ENCODE measurements at regions not wholly inside any gene's neighbourhood (a gene's known extent, or its start where the extent isn't known, plus 50 kb on each side); places are given as distances from the start of the nearest gene placed in this dataset.

- TF ChIP-seq CTCF (IDR thresholded peaks at IDR 0.05): no peak
- Histone ChIP-seq H3K4me1 (replicated peaks) (no peaks in the 10 kb centered on the region), H3K4me3 (no peak overlapping the region), H3K27me3 (replicated peaks; ENCODE audit: insufficient read depth) (no peaks in the 10 kb centered on the region), H3K36me3 (no peaks in the 10 kb centered on the region), H3K9me3 (no peaks in the 10 kb centered on the region), H3K27ac (no peak overlapping the region)
- 97% methylated on average over 2 of the region's 2 CpGs for WGBS
- DNase-seq (ENCODE audit: low spot score): no peak
- intact Hi-C loops (cut with DNase I): no loop called here
Observed at GRCh38 chr6:149254253-149254652, 63.3 kb upstream of the TAB2 start.

DNA sequence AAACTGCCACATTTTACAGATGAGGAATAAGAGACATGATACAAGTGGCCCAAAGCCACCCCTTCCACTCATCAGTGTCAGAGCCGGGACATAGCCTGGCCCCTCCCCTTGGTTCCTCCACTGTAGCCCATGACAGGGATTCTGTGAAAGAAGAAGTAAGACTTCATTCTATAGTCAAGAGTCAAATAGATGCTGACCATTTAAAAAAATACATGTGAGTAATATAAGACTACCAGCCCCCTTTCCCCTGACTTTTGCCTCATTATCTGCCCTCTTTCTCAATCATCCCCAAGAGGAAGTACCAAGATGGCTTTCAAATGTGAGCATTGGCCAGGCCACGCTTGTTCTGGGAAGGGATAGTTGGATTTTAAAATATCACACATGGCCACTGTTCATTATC, 57.8 kb upstream of the TAB2 start:
- intact Hi-C loops (cut with DNase I): no loop called here
- H3K4me3 ChIP-seq: no peak overlapping the region
- H3K27me3 ChIP-seq (replicated peaks; ENCODE audit: insufficient read depth): no peaks in the 10 kb centered on the region
- no peak for DNase-seq (ENCODE audit: low spot score)
- H3K9me3 ChIP-seq: no peaks in the 10 kb centered on the region
- WGBS: 88% methylated on average over 2 of the region's 2 CpGs
- TF ChIP-seq POLR2A (IDR thresholded peaks at IDR 0.05) (no peak), POLR2AphosphoS5 (IDR thresholded peaks at IDR 0.05) (no peak), CTCF (IDR thresholded peaks at IDR 0.05) (no peak)
- no peaks in the 10 kb centered on the region for H3K4me1 ChIP-seq (replicated peaks)
- H3K27ac ChIP-seq: no peak overlapping the region
- no peaks in the 10 kb centered on the region for H3K36me3 ChIP-seq

- Histone ChIP-seq H3K27ac (no peak overlapping the region), H3K27me3 (replicated peaks; ENCODE audit: insufficient read depth) (no peaks in the 10 kb centered on the region), H3K36me3 (no peaks in the 10 kb centered on the region), H3K4me3 (no peak overlapping the region), H3K4me1 (replicated peaks) (no peaks in the 10 kb centered on the region), H3K9me3 (no peaks in the 10 kb centered on the region)
- WGBS: 93% methylated on average over 20 of the region's 20 CpGs
- intact Hi-C loops (cut with DNase I): no loop called here
- TF ChIP-seq POLR2AphosphoS5 (IDR thresholded peaks at IDR 0.05): no peak
- no peak for TF ChIP-seq POLR2A (IDR thresholded peaks at IDR 0.05)
- TF ChIP-seq CTCF (IDR thresholded peaks at IDR 0.05): no peak
- DNase-seq (ENCODE audit: low spot score): no peak
Observed at GRCh38 chr6:149260214-149260874, 57.2 kb upstream of the TAB2 start.

DNA sequence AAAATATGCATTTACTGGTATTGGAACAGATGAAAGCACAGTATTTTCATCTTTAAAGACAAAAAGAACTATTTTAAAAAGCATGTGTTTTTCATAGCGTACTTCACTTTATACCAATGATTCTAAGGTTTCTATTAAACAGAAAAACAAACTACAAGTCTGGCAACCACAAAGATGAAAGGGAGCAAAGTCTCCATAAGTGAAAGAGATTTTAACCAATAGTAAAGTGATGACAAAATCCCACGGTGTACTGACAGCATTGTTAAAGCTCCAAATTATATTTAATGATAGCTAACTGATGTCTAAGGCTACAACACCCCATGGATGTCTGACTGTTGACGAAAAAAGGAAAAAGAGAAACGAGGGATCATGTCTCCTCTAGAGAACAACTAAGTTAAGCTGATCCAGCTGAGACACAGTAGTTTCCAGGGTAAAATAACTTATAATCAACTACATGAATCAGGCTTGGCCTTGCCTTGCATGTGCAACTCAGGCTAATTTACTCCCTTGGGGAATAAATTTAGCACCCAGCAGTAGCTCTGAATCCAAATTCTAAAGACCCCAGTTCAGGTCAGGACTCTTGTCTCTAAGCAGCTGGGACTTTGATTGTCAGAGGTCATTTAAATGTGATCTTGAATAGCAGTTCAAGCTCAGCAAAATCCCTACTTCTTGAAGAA, 56.0 kb upstream of the TAB2 start:
- no peak for DNase-seq (ENCODE audit: low spot score)
- WGBS: 67% methylated on average over 4 of the region's 4 CpGs
- intact Hi-C loops (cut with DNase I): no loop called here
- Histone ChIP-seq H3K27me3 (replicated peaks; ENCODE audit: insufficient read depth) (no peaks in the 10 kb centered on the region), H3K36me3 (no peaks in the 10 kb centered on the region), H3K4me3 (no peak overlapping the region), H3K4me1 (replicated peaks) (no peaks in the 10 kb centered on the region), H3K9me3 (no peaks in the 10 kb centered on the region), H3K27ac (no peak overlapping the region)
- TF ChIP-seq POLR2A (IDR thresholded peaks at IDR 0.05) (no peak), CTCF (IDR thresholded peaks at IDR 0.05) (no peak), POLR2AphosphoS5 (IDR thresholded peaks at IDR 0.05) (no peak)

- TF ChIP-seq POLR2AphosphoS5 (IDR thresholded peaks at IDR 0.05): no peak
- TF ChIP-seq POLR2A (IDR thresholded peaks at IDR 0.05): no peak
- no peak for TF ChIP-seq CTCF (IDR thresholded peaks at IDR 0.05)
Observed at GRCh38 chr6:149263321-149263720, 54.2 kb upstream of the TAB2 start.

More at GRCh38 chr6:149263321-149263720, 54.2 kb upstream of the TAB2 start:
- Histone ChIP-seq H3K36me3 (no peaks in the 10 kb centered on the region), H3K4me1 (replicated peaks) (no peaks in the 10 kb centered on the region), H3K9me3 (no peaks in the 10 kb centered on the region), H3K27ac (no peak overlapping the region), H3K4me3 (no peak overlapping the region), H3K27me3 (replicated peaks; ENCODE audit: insufficient read depth) (no peaks in the 10 kb centered on the region)
- intact Hi-C loops (cut with DNase I): no loop called here
- 87% methylated on average over 2 of the region's 2 CpGs for WGBS
- no peak for DNase-seq (ENCODE audit: low spot score)
